Activated naive CD4-positive, alpha-beta T cell treated with Interleukin-2 at 50 U/mL for 16 hours (primary cell): ENCODE measurements at regions not wholly inside any gene's neighbourhood (a gene's known extent, or its start where the extent isn't known, plus 50 kb on each side); places are given as distances from the start of the nearest gene placed in this dataset.

ENCODE experiments used
- DNase-seq: peaks from one replicate; pipeline ENCODE4 v3.0.0-alpha.2; 2020

- no peak for DNase-seq
Observed at GRCh38 chr12:76711241-76711640, 52.7 kb upstream of the ZDHHC17 start.

GRCh38 chr12:76713130-76713529 is 50.8 kb upstream of the ZDHHC17 start:
- no peak for DNase-seq

GRCh38 chr12:76713986-76714385 is 49.9 kb upstream of the ZDHHC17 start:
- DNase-seq = no peak
